ENCODE measurements at regions not wholly inside any gene's neighbourhood (a gene's known extent, or its start where the extent isn't known, plus 50 kb on each side); places are given as distances from the start of the nearest gene placed in this dataset.

DNA sequence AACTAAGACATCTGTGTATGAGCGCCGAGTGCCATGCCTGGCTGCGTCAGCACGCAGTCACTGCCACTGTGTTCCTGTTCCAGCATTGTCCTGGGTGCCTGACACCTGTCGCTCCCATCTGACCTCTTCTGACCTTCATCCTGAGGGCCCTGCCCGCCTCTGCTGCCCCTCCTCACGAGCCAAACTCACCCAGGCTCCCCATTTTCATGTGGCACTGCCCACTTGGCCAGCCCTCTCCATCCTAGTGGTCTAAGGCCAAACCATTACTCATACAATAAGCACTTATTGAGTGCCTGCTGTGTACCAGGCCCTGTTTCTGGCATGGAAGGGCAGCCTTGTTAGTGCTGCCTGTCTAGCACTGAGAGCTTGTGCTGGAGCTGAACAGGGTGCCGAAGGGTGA is 77.2 kb upstream of the PCBD1 start:
- no peaks in the 10 kb centered on the region for H3K36me3 ChIP-seq (ENCODE audit: control insufficient read depth, insufficient read depth, low read length)
- intact Hi-C loops (cut with micrococcal nuclease; ENCODE audit: unreplicated experiment), result no loop called here
- ChIA-PET POLR2A (no interaction called here), CTCF (no interaction called here)
- no peaks in the 10 kb centered on the region for H3K9me3 ChIP-seq (ENCODE audit: control insufficient read depth, insufficient read depth, low read depth, low read length)
- ATAC-seq (no peak), DNase-seq (ENCODE audit: low read depth, low spot score) (no peak)
- TF ChIP-seq, protein P1, sequence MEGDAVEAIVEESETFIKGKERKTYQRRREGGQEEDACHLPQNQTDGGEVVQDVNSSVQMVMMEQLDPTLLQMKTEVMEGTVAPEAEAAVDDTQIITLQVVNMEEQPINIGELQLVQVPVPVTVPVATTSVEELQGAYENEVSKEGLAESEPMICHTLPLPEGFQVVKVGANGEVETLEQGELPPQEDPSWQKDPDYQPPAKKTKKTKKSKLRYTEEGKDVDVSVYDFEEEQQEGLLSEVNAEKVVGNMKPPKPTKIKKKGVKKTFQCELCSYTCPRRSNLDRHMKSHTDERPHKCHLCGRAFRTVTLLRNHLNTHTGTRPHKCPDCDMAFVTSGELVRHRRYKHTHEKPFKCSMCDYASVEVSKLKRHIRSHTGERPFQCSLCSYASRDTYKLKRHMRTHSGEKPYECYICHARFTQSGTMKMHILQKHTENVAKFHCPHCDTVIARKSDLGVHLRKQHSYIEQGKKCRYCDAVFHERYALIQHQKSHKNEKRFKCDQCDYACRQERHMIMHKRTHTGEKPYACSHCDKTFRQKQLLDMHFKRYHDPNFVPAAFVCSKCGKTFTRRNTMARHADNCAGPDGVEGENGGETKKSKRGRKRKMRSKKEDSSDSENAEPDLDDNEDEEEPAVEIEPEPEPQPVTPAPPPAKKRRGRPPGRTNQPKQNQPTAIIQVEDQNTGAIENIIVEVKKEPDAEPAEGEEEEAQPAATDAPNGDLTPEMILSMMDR (IDR thresholded peaks at IDR 0.05), result no peak
- TF ChIP-seq SIN3A (IDR thresholded peaks at IDR 0.05; ENCODE audit: borderline replicate concordance, insufficient read depth, low read depth, low read length) (no peak), TCF7L2 (IDR thresholded peaks at IDR 0.05; ENCODE audit: low read depth, low read length) (no peak), POLR2AphosphoS5 (IDR thresholded peaks at IDR 0.05; ENCODE audit: low read depth, low read length) (no peak)
- TF ChIP-seq, protein P2, sequence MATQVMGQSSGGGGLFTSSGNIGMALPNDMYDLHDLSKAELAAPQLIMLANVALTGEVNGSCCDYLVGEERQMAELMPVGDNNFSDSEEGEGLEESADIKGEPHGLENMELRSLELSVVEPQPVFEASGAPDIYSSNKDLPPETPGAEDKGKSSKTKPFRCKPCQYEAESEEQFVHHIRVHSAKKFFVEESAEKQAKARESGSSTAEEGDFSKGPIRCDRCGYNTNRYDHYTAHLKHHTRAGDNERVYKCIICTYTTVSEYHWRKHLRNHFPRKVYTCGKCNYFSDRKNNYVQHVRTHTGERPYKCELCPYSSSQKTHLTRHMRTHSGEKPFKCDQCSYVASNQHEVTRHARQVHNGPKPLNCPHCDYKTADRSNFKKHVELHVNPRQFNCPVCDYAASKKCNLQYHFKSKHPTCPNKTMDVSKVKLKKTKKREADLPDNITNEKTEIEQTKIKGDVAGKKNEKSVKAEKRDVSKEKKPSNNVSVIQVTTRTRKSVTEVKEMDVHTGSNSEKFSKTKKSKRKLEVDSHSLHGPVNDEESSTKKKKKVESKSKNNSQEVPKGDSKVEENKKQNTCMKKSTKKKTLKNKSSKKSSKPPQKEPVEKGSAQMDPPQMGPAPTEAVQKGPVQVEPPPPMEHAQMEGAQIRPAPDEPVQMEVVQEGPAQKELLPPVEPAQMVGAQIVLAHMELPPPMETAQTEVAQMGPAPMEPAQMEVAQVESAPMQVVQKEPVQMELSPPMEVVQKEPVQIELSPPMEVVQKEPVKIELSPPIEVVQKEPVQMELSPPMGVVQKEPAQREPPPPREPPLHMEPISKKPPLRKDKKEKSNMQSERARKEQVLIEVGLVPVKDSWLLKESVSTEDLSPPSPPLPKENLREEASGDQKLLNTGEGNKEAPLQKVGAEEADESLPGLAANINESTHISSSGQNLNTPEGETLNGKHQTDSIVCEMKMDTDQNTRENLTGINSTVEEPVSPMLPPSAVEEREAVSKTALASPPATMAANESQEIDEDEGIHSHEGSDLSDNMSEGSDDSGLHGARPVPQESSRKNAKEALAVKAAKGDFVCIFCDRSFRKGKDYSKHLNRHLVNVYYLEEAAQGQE (IDR thresholded peaks at IDR 0.05; ENCODE audit: insufficient read depth in 1 of 2, low read depth in 2 of 2, low read length in 1 of 2), result no peak
- BruUV-seq (replicated peaks), result no TSS peak
- in situ Hi-C loops (cut with HindIII; ENCODE audit: low pct_unique_long_range_greater_than_20kb, low sequenced_read_pairs), result no loop called here
- H3K27ac ChIP-seq (ENCODE audit: low read length), result no peak overlapping the region
- no peak overlapping the region for H3K4me3 ChIP-seq (ENCODE audit: low read depth in 2 of 2, low read length in 2 of 2)
- H3K27me3 ChIP-seq (ENCODE audit: control insufficient read depth, insufficient read depth, low read length), result no peaks in the 10 kb centered on the region; the same call in 1 of the 2 replicates
- H3K4me1 ChIP-seq (ENCODE audit: control insufficient read depth, insufficient read depth, low read length), result no peaks in the 10 kb centered on the region

DNA sequence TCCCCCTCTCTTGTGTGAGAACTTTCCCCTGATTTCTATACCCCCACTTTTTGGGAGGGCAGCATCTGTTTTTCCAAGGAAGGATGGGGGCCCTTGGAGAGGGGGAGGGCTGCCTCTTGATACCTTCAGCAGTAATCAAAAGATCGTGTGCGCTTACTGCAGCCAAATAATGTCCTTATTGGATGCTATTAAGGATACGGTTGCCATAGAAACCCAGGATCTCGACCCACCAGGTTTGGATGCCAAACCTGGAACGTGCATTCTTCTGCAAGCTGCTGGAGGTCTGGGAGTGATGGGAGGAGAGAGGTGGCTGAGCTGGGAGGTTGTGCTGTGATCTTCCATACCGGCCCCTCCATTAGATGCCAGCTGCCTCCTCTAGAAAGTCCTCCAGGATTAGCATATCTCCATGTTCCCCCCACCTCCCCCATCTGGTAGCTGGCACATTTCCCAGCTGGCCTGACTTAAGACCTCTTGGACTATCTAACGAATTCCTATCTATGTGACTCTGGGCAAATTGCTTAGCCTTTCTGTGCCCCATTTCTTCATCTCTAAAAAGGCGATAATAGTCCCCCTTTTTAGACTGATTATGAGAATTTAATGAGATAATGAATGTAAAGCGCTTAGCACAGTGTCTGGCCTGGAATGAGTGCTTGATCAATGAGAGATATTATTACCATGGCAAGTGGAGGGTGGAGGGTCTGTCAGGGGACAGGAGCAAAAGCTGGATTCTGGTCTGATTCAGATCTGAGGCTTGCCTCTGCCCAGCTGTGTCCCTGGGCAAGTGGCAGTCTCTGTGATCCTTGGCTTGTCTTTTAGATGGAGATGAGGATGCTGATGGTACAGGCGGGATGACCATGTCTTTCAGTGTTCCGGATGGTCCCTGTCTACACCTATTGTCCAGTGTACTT is 78.5 kb upstream of the PCBD1 start:
- H3K4me1 ChIP-seq (ENCODE audit: control insufficient read depth, insufficient read depth, low read length), result no peaks in the 10 kb centered on the region
- ChIA-PET CTCF (no interaction called here), POLR2A (no interaction called here)
- TF ChIP-seq, protein P2 (IDR thresholded peaks at IDR 0.05; ENCODE audit: insufficient read depth in 1 of 2, low read depth in 2 of 2, low read length in 1 of 2), result no peak
- TF ChIP-seq POLR2AphosphoS5 (IDR thresholded peaks at IDR 0.05; ENCODE audit: low read depth, low read length) (no peak), SIN3A (IDR thresholded peaks at IDR 0.05; ENCODE audit: borderline replicate concordance, insufficient read depth, low read depth, low read length) (no peak), TCF7L2 (IDR thresholded peaks at IDR 0.05; ENCODE audit: low read depth, low read length) (no peak)
- TF ChIP-seq, protein P1 (IDR thresholded peaks at IDR 0.05), result no peak
- BruUV-seq (replicated peaks), result no TSS peak
- in situ Hi-C loops (cut with HindIII; ENCODE audit: low pct_unique_long_range_greater_than_20kb, low sequenced_read_pairs), result no loop called here
- intact Hi-C loops (cut with micrococcal nuclease; ENCODE audit: unreplicated experiment), result no loop called here
- no peak overlapping the region for H3K4me3 ChIP-seq (ENCODE audit: low read depth in 2 of 2, low read length in 2 of 2)
- H3K27ac ChIP-seq (ENCODE audit: low read length), result no peak overlapping the region
- no peaks in the 10 kb centered on the region; the same call in none of the 2 replicates for H3K27me3 ChIP-seq (ENCODE audit: control insufficient read depth, insufficient read depth, low read length)
- DNase-seq (ENCODE audit: low read depth, low spot score) (no peak), ATAC-seq (no peak)
- no peaks in the 10 kb centered on the region for H3K36me3 ChIP-seq (ENCODE audit: control insufficient read depth, insufficient read depth, low read length)
- peaks cover 2% of the 10 kb centered on the region; the same call in 1 of the 2 replicates for H3K9me3 ChIP-seq (ENCODE audit: control insufficient read depth, insufficient read depth, low read depth, low read length)

All from Panc1 (cell line).